DLD1 (cell line): ENCODE measurements at regions not wholly inside any gene's neighbourhood (a gene's known extent, or its start where the extent isn't known, plus 50 kb on each side); places are given as distances from the start of the nearest gene placed in this dataset.
"Not testable (repeated sequence)": the region's sequence is repeated elsewhere in the genome, so short reads cannot be mapped to it uniquely, and the experiment has no call there.

Experiments
- in situ Hi-C: cut with HindIII; loops from 2 replicates; pipeline ENCODE4 v1.10.0; 2017; ENCODE audit warnings: low sequenced_read_pairs

DNA sequence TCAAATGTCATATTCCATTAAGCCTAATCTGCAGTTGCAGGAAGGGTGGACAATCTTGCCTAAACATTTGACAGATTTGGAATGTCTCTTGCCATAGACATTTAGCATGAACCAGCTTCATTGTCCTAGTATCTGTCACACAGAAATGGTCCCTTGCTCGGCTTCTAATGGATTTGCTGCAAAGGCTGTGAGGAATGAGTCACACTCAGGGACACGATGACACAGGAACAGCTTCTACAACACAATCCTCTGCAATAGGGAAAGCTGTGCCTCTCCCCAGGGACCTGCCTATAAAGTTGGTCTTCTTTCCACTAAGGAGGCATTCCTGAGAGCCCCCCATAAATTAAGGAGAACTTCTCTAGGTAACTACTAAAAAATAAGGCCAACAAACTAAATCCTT is 155.1 kb upstream of the L3MBTL4 start:
- in situ Hi-C loops = no loop called here

DNA sequence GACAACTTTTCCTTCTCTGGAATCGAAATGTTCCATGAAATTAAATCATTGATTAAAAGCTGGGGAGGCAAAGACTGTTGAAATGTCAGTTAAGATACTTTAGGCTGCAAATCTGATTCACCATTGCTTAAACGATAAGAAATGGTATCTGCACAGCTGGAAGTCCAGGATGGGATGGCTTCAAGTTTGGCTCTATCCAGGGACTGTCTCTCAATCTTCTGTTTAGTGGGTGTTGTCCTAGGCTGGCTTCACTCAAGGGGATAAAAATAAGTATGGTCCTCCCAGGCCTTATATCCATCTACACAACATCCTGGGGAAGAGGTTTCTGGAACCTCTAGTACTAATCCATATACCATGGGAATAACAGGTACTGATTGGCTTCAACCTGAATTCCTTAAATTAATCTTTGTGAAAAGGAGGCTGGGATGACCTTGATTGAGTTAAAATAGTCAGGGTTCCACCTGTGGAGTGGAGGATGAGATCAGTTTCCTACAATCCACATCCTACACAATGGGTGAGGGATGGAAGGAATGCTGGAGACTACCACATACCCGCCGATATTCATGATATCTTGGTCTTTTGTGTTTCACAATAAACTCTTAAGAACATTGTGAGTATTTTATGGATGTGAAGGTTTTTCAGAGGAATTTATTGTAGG is 156.0 kb upstream of the L3MBTL4 start:
- in situ Hi-C loops = no loop called here

- in situ Hi-C loops = no loop called here
Observed at GRCh38 chr18:6571239-6571602, 156.5 kb upstream of the L3MBTL4 start.

- in situ Hi-C loops = not testable (repeated sequence)
Observed at GRCh38 chr18:6572192-6572591, 157.3 kb upstream of the ARHGAP28 start.

GRCh38 chr18:6574631-6575030 is 154.9 kb upstream of the ARHGAP28 start:
- in situ Hi-C loops = no loop called here

GRCh38 chr18:6575908-6576307 is 153.6 kb upstream of the ARHGAP28 start:
- in situ Hi-C loops = no loop called here

GRCh38 chr18:6576718-6577375 is 152.7 kb upstream of the ARHGAP28 start:
- in situ Hi-C loops = no loop called here

DNA sequence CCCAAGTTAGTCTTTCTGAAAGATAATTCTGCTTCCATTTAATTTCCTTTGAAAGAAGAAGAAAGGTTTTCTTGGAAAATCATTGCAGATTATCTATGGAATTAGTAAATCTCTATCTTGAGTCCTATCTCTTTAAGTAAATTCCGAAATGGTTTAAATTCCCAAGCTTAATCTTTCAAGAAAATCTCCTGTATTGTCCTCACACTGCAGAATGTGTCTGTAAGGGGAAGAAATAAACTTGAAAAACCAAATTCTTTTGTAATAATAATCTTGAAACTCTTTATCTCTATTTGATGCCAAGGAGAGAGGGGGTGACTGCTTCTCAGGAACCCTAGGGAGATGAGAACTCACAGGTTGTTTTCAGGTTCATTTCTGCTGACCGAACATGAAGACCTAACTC is 150.8 kb upstream of the ARHGAP28 start:
- in situ Hi-C loops = no loop called here

- in situ Hi-C loops = no loop called here
Observed at GRCh38 chr18:6579486-6579885, 150.0 kb upstream of the ARHGAP28 start.

DNA sequence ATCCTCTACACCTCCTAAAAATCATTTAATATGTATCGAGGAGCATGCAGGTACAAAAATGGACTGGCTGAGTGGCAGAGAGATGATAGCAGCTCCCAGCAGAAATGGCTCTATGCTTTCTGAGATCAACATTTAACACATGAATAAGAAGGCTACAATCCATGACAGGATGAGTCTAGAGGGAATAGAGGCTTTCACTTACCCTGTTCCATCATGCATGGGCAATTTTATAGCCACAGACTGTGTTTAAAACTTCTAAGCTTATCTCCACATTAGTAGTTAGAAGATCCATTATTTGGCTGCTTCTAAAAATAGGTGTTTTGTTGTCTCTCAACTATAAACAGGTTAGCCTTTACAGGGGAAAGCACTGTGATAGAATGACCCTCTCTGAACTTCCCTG is 149.1 kb upstream of the ARHGAP28 start:
- in situ Hi-C loops = no loop called here

- in situ Hi-C loops = no loop called here
Observed at GRCh38 chr18:6589923-6590322, 139.6 kb upstream of the ARHGAP28 start.

GRCh38 chr18:6590326-6590725 is 139.2 kb upstream of the ARHGAP28 start:
- in situ Hi-C loops = no loop called here

- in situ Hi-C loops = no loop called here
Observed at GRCh38 chr18:6591491-6591890, 138.0 kb upstream of the ARHGAP28 start.

GRCh38 chr18:6592522-6592921 is 137.0 kb upstream of the ARHGAP28 start:
- in situ Hi-C loops = no loop called here

GRCh38 chr18:6593142-6593885 is 136.2 kb upstream of the ARHGAP28 start:
- in situ Hi-C loops = no loop called here

GRCh38 chr18:6595666-6596065 is 133.8 kb upstream of the ARHGAP28 start:
- in situ Hi-C loops = no loop called here

- in situ Hi-C loops = no loop called here
Observed at GRCh38 chr18:6598657-6599056, 130.9 kb upstream of the ARHGAP28 start.

- in situ Hi-C loops = no loop called here
Observed at GRCh38 chr18:6600667-6601167, 128.8 kb upstream of the ARHGAP28 start.

- in situ Hi-C loops = no loop called here
Observed at GRCh38 chr18:6601241-6601640, 128.3 kb upstream of the ARHGAP28 start.

DNA sequence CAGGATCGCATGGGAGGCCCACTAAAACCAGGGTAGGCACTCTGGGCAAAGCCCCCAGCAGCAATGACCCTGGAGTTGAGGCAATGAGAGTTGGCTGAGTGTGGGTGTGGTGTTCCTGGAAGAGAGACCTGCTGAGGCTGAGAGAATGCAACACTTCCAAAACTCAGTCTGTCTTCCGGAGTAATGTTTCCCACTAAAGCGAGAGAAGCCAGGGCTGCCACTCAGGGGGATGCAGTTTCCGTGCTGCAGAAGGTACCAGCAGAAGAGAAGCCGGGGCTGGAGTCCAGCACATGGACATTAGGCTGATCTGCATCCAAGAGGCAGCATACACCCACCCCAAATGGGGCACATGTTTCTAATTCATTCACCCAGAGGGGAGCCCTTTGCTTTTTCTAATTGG is 127.2 kb upstream of the ARHGAP28 start:
- in situ Hi-C loops = no loop called here

- in situ Hi-C loops = no loop called here
Observed at GRCh38 chr18:6604573-6604941, 125.0 kb upstream of the ARHGAP28 start.
